Activated T-cell treated with anti-CD3 and anti-CD28 coated beads for 24 hours (primary cell): ENCODE measurements at regions not wholly inside any gene's neighbourhood (a gene's known extent, or its start where the extent isn't known, plus 50 kb on each side); places are given as distances from the start of the nearest gene placed in this dataset.

Source experiments
- DNase-seq: peaks from one replicate; pipeline ENCODE4 v3.0.0-alpha.2; 2020; ENCODE audit warnings: low read depth

GRCh38 chr3:72489901-72490300, 358.3 kb downstream of the SHQ1 start:
- DNase-seq, result no peak

- no peak for DNase-seq
Observed at GRCh38 chr3:72488738-72489035, 359.6 kb downstream of the SHQ1 start.

- DNase-seq, result no peak
Observed at GRCh38 chr3:72487946-72488737, 360.1 kb downstream of the SHQ1 start.

- peak; percentile 44 for DNase-seq
Observed at GRCh38 chr3:72487078-72487765, 361.0 kb downstream of the SHQ1 start.

- DNase-seq, result no peak
Observed at GRCh38 chr3:72485641-72486040, 362.6 kb downstream of the SHQ1 start.

- DNase-seq, result no peak
Observed at GRCh38 chr3:72483554-72484104, 364.6 kb downstream of the SHQ1 start.

- DNase-seq, result peak; percentile 80
Observed at GRCh38 chr3:72482589-72483321, 365.5 kb downstream of the SHQ1 start.

- DNase-seq, result no peak
Observed at GRCh38 chr3:72481542-72481941, 366.7 kb downstream of the SHQ1 start.

GRCh38 chr3:72480366-72480765, 367.9 kb downstream of the SHQ1 start:
- DNase-seq, result no peak

- no peak for DNase-seq
Observed at GRCh38 chr3:72479651-72480215, 368.5 kb downstream of the SHQ1 start.

GRCh38 chr3:72476139-72476483, 372.1 kb downstream of the SHQ1 start:
- DNase-seq, result no peak

GRCh38 chr3:72475258-72476138, 372.7 kb downstream of the SHQ1 start:
- no peak for DNase-seq

GRCh38 chr3:72474775-72475174, 373.5 kb downstream of the SHQ1 start:
- DNase-seq, result no peak

- DNase-seq, result no peak
Observed at GRCh38 chr3:72473156-72473555, 375.1 kb downstream of the SHQ1 start.

GRCh38 chr3:72470904-72471417, 377.3 kb downstream of the SHQ1 start:
- DNase-seq, result no peak

- DNase-seq, result no peak
Observed at GRCh38 chr3:72465853-72466252, 382.4 kb downstream of the SHQ1 start.

GRCh38 chr3:72463083-72463482, 385.2 kb downstream of the SHQ1 start:
- no peak for DNase-seq

GRCh38 chr3:72462595-72463011, 385.6 kb downstream of the SHQ1 start:
- no peak for DNase-seq

GRCh38 chr3:72461787-72462186, 386.5 kb downstream of the SHQ1 start:
- DNase-seq, result no peak

- no peak for DNase-seq
Observed at GRCh38 chr3:72460205-72461174, 387.8 kb downstream of the SHQ1 start.
